Stimulated activated CD4-positive, alpha-beta T cell treated with anti-CD3 and anti-CD28 coated beads, TNF-alpha, amount 100 ng/mL, for 1 hour (primary cell): ENCODE measurements at regions not wholly inside any gene's neighbourhood (a gene's known extent, or its start where the extent isn't known, plus 50 kb on each side); places are given as distances from the start of the nearest gene placed in this dataset.

Source experiments
- DNase-seq, 3 donors: peaks; one replicate each; pipeline ENCODE4 v3.0.0-alpha.2; 2020; ENCODE audit warnings: low read depth in 3 of 3, low spot score in 1 of 3

DNA sequence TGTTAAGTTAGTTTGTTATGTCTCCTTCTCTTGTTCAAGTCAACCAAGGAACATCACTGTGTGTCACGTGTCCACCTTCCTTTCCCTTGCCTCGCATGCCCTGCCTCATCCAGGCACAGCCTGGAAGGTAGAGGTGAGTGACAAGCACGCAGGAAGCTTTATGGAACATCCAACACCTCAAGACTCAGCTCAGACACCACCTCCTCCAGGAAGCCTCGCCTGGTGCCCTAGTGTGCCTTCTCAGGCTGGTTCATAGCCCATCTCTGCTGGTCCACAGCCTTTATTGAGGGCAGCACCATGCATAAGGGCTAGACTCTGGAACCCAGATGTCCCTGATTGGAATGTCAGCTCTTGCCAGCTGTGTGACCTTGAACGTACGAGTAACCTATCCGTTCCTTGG is 224.3 kb downstream of the ANKRD60 start:
- no peak for DNase-seq

DNA sequence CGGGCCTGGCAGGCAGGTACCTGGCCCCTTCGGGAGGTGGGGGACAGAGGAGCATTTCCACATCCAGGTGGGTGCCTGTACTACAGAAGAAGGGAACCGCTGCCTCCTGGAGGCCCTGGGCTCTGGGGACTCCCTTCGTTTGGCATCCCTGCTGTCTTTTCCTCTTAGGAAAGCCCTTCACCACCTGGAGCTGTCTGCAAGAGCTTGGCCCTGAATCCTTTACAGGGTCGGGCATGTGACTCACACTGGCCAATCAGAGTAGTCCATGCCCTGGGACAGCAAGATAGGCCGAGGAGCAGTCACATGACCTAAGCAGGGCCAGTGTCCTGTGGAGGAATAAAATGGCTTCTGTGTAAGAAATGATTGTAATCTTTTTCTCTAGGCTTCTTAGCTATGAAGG is 224.9 kb downstream of the ANKRD60 start:
- DNase-seq, result no peak

DNA sequence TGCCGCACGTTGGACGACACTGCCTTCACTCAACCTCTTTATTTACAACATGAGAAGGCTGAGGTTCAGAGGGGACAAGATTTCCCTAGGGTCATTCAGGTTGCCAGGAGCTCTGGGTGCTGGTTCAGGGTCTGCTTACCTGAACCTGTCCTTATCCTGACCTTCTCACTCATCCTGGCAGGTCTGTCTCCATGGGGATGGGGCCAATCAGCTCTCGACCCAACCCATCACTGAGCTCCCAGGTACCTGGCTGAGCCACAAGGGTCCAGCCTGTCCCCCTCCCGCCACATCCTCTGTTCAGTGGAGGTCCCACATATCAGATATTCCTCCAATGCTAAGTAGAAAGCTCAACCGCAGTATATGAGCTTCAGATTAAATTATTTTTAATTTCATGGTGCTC is 225.6 kb downstream of the ANKRD60 start:
- DNase-seq, result no peak

DNA sequence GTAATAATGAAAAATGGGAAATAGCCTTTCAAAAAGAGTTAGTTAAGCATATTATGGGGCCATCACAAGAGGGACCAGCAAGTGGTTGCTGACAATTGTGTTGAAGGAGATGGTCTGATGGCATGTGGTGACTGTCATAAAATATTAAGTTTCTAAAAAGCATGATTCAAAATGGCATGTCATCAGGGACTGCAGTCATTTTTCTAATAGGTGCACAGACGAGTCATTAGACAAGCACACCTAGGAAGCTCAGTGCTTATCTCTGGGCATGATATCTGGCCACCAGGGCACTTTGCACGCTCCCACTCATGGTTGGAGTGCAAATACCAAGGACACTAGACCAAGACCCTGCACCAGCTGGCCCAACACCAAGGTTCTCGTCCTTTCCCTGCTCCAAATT is 226.5 kb downstream of the ANKRD60 start:
- DNase-seq, result no peak

DNA sequence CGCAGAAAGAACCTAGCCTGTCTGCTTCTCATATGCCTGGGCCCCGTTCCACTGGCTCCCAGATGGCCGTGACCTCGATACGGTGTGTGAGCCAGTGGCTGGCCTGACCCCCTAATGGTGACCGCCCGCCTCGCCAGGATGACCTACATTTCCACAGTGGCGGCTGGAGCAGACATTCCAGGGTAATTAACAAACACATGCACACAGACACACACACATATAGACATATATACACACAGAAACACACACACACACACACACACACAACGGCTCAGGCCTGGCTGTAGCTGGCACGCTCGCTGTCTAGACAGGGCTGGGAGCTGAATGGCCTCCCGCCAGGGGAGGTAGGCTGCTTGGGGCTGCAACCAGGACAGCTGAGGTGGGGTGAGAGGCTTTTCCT is 227.1 kb downstream of the ANKRD60 start:
- DNase-seq, result no peak

- no peak for DNase-seq
Observed at GRCh38 chr20:58000861-58001260, 227.6 kb downstream of the ANKRD60 start.

DNA sequence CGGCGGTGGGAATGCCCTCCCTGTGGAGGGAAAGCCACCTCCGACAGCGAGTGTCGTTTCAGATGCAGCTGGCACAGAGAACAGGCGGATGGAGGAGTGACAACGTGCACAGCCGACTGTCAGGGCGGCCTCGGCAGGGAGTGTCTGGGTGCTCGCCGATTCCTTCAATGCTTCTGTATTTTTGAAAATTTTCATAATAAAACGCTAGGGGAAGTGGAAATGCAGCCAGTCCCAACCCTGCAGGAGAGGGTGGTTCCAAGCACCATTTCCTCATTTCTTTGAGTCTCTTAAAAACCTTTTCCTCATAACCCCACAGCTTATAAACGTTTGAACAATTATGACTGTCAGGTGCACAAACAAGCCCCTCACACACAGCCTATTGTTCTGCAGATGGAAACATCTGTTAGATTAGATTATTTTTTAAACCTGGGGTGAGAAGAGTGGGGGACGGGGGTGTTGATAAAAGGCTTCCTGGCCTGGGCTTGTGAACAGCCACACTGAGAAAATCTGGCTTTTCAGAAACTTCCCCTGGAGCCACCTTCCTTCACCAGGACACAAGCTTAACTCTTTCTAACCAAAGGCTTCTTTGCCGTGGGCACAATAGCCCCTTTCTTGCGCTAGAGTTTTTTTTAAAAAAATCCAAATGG is 228.9 kb downstream of the ANKRD60 start:
- DNase-seq, result no peak

DNA sequence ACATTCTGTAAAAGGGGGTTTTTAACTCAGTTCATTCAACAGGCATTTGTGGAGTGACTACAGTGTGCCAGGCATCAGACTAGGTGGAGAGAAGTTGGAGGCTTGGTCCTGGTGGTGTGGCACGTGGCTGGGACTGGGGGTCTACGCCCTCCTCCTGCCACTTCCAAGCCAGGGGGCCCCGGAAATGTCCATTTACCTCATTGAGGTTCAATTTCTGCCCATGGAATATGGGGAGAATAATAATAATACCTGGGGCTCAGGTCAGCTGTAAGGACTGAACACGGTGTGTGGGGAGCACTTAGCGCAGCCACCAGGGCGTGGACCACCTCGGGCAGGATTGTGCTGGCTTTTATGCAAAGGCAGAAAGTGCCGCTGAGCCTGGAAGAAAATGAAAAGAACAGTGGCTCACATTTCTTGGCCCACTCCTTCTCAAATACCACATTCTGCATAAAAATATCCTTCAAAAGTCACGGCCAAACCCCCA is 229.4 kb downstream of the ANKRD60 start:
- no peak for DNase-seq

GRCh38 chr20:57998276-57998675 is 230.2 kb downstream of the ANKRD60 start:
- DNase-seq, result no peak

GRCh38 chr20:57996936-57997890 is 231.2 kb downstream of the ANKRD60 start:
- DNase-seq, result no peak

- no peak for DNase-seq
Observed at GRCh38 chr20:57996465-57996864, 232.0 kb downstream of the ANKRD60 start.

DNA sequence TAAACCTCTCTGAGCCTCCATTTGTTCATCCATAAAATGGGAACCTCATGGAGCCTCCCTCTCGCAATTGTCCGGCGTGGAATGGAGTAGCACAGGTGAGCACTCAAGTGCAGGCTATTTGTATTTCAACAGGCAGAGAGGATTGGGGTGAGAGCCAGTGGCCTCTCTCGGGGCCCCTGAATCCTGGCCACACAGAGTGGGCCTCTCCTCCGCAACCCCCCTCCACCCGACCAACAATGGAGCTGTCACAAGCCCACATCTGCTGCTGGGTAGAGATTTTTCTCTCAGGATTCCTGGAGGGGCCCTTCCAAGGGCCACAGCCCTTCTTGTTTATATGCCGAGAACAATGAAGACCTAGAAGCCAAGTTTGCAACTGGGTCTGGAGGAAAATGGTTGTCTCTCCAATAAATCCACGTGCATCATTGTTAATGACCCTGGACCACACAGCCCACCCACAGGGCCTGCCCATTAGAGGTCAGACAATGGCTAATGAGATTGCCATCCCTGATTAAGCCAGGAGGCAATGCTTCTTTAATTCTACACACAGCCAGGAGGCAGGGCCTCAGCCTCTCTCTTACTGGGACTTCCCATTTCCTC is 233.0 kb downstream of the ANKRD60 start:
- DNase-seq, result no peak

- no peak for DNase-seq
Observed at GRCh38 chr20:57993716-57994431, 234.6 kb downstream of the ANKRD60 start.

- no peak for DNase-seq
Observed at GRCh38 chr20:57991211-57991881, 237.1 kb downstream of the ANKRD60 start.

DNA sequence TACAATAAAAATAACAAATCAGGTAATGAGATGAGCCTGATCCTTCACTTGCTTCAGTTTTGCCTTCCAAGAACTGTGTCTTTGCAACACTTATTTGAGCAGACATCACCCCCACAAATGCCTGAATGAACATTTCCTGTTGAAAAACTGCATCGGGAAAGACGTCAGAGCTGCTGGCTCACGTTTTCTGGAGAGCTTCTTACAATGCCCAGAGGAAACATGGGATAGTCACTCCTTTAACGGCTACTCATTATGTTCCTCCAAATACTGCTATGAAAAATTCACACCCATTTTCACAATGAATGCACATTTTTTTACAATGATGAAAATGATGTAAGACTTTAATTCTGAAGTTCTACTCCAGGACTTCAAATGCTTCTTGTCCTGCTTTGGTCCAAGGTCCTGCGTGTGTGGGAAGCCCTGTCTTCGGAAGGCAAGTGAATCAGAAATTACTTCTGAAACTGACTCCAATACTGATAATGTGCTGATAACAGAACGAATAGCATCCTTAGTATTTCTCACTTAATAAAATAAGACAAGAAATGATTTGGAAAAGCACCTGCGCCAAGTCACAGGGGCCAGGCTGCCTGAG is 238.0 kb downstream of the ANKRD60 start:
- no peak for DNase-seq

- DNase-seq, result no peak
Observed at GRCh38 chr20:57988828-57989227, 239.6 kb downstream of the ANKRD60 start.

DNA sequence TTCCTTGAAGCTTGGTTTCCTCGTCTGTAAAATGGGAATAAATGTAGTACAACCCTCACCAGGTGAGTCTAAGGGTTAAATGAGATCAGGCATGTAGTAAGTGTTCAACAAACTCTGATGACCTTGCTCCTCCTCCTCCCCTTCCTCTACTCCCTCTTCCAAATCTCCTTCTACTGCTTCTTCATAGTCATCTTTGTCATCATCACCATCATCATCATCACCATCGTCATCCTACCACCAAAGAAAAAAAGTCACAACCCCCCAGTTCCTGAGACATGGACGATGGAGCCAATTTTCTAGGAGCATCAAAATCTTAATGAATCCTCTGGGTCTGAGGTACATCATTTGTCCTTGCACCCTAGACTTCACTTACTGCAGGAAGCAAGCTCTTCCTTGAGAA is 240.0 kb downstream of the ANKRD60 start:
- DNase-seq, result no peak

DNA sequence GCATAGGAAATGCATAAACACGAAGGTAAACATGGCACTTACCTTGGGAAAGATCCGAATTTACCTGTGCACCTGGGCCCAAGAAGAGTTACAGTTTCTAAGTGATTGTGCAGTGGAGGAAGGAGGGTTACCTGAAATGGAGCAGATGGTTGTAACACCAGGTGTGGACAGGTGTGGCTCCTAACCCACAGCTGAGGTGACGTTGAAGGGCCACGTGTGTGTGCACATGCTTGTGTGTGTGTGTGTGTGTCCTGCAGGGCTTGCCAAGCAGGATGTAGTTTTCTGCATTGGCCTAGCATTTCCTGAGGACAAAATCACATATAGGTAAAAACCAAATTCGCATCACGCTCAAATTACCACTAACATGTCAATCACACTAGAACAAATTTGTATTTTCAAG is 240.8 kb downstream of the ANKRD60 start:
- DNase-seq, result no peak

- no peak for DNase-seq
Observed at GRCh38 chr20:57986666-57987065, 241.8 kb downstream of the ANKRD60 start.

- DNase-seq, result no peak
Observed at GRCh38 chr20:57985278-57985677, 243.2 kb downstream of the ANKRD60 start.
